HUES48 (cell line): ENCODE measurements at regions not wholly inside any gene's neighbourhood (a gene's known extent, or its start where the extent isn't known, plus 50 kb on each side); places are given as distances from the start of the nearest gene placed in this dataset.

ENCODE experiments used
- H3K27ac ChIP-seq: one replicate; pipeline ENCODE4 v1.7.0; 2013; ENCODE audit warnings: low read depth, low read length, inconsistent platforms
- H3K27me3 ChIP-seq: 2 replicates; pipeline ENCODE4 v1.6.1; 2013; ENCODE audit warnings: mild to moderate bottlenecking, low read length; ENCODE audit not compliant: control insufficient read depth, insufficient read depth
- H3K36me3 ChIP-seq: 2 replicates; pipeline ENCODE4 v1.6.1; 2013; ENCODE audit warnings: low read length; ENCODE audit not compliant: control insufficient read depth, insufficient read depth
- H3K4me1 ChIP-seq: 2 replicates; pipeline ENCODE4 v1.6.1; 2013; ENCODE audit warnings: mild to moderate bottlenecking, low read length; ENCODE audit not compliant: control insufficient read depth, insufficient read depth
- H3K4me3 ChIP-seq: 2 replicates; pipeline ENCODE4 v1.5.1; 2013; ENCODE audit warnings: mild to moderate bottlenecking, low read depth, low read length
- H3K9ac ChIP-seq: 2 replicates; pipeline ENCODE4 v1.6.1; 2013; ENCODE audit warnings: mild to moderate bottlenecking, low read depth, low read length, moderate library complexity
- H3K9me3 ChIP-seq: 2 replicates; pipeline ENCODE4 v1.6.1; 2013; ENCODE audit warnings: low read length; ENCODE audit not compliant: control insufficient read depth, insufficient read depth

DNA sequence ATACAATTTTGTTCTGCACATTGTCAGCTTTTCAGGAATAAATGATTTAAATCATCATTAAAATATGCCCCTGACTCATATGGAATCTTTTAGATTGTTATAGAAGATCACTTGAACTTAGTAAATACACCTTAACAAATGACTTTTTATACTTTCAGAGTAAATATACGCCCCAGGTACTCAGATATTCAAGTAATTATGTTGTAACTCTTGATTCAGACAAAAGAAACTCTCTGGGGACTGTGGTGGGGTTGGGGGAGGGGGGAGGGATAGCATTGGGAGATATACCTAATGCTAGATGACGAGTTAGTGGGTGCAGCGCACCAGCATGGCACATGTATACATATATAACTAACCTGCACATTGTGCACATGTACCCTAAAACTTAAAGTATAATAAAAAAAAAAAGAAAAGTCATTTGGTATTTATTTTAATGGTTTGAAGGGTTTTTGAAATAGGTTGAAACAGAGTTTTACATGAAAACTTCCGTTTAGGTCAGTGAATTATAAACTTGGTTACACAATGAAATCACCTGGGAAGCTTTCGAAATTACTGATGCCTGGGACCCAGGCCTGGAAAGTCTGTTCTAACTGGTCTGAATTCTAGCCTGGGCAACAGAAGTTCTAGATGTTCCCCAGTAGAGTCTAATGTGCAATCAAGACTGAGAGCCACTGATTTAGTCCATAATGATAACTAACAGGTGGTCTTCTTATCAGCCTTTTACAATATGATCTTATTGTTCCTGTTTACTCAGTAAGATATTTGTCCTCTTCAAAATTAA is 320.5 kb upstream of the NR5A2 start:
- H3K27me3 ChIP-seq: no peaks in the 10 kb centered on the region
- H3K9me3 ChIP-seq: peaks cover 9% of the 10 kb centered on the region
- H3K4me1 ChIP-seq: no peaks in the 10 kb centered on the region
- H3K27ac ChIP-seq: no peak overlapping the region
- no peaks in the 10 kb centered on the region for H3K36me3 ChIP-seq
- no peak overlapping the region for H3K4me3 ChIP-seq
- no peak overlapping the region for H3K9ac ChIP-seq

DNA sequence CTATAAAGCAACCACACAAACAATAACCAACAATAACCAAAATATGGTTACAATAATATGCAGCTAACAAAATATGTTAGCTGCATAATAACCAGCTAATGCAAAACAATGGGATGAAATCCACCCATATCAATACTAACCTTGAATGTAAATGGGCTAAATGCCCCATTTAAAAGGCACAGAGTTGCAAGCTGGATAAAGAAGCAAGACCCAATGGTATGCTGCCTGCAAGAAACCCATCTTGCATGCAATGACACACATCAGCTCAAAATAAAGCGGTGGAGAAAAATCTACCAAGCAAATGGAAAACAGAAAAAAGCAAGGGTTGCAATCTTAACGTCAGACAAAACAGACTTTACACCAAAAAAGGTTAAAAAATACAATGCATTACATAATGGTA is 316.5 kb upstream of the NR5A2 start:
- peaks cover 10% of the 10 kb centered on the region for H3K9me3 ChIP-seq

DNA sequence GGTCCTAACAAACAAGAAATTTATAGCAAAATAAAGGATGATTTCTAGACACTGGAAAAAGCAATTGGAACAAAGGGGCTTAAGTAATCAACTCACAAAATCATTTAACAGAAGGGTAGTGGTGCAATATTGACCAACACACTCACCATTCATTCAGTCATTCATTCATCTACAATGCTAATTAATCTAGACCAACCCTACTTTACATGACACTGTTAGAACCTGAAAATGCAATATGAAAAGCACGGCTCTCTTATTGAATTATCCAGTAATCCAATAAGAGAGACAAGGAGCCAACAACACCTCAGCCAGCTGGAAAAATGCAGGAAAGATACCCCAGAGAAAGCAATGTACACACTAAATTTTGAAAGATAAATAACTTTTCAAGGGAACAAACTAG is 310.8 kb upstream of the NR5A2 start:
- no peak overlapping the region for H3K27ac ChIP-seq
- H3K36me3 ChIP-seq: no peaks in the 10 kb centered on the region
- no peak overlapping the region for H3K9ac ChIP-seq
- H3K4me1 ChIP-seq: 0 out of 2 replicates have a peak, but pooled peaks cover 3% of the 10 kb centered on the region
- H3K4me3 ChIP-seq: no peak overlapping the region
- H3K27me3 ChIP-seq: no peaks in the 10 kb centered on the region
- peaks cover 4% of the 10 kb centered on the region; the same call in 1 of the 2 replicates for H3K9me3 ChIP-seq

More for the DNA sequence above, 316.5 kb upstream of the NR5A2 start:
- no peaks in the 10 kb centered on the region for H3K36me3 ChIP-seq
- no peaks in the 10 kb centered on the region for H3K4me1 ChIP-seq
- H3K27ac ChIP-seq: no peak overlapping the region
- H3K4me3 ChIP-seq: no peak overlapping the region
- no peaks in the 10 kb centered on the region for H3K27me3 ChIP-seq
- no peak overlapping the region for H3K9ac ChIP-seq

DNA sequence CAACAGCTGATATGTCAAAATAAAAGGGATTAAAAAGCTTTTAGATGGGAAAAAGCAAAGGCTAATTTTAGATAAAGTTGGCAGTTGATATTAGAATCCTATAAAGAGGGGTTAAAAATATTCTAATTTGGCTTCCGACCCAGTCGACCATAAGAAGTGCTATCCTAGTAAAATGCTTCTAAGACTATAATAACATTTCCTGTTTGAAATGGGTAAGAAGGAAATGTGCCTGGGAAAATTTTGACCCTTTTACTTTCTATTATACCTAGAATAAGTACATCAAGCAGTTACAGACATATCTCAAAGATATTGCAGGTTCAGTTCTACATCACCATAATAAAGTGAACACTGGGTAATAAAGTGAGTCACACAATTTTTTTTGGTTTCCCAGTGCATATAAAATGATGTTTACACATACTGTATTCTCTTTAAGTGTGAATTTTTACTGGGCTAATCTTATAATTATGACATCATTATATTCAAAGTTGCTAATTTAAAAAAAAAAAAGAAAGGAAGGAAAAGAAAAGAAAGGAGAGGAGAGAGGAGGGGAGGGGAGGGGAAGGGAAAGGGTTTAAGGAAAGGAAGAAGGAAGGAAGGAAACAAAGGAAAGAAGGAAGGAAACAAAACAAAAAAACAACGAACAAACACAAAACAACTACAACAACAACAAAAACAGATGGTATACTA is 308.2 kb upstream of the NR5A2 start:
- Histone ChIP-seq H3K36me3 (no peaks in the 10 kb centered on the region), H3K27me3 (no peaks in the 10 kb centered on the region), H3K27ac (no peak overlapping the region), H3K4me1 (peaks cover 9% of the 10 kb centered on the region; the same call in 1 of the 2 replicates), H3K9me3 (no peaks in the 10 kb centered on the region), H3K4me3 (no peak overlapping the region), H3K9ac (no peak overlapping the region)

DNA sequence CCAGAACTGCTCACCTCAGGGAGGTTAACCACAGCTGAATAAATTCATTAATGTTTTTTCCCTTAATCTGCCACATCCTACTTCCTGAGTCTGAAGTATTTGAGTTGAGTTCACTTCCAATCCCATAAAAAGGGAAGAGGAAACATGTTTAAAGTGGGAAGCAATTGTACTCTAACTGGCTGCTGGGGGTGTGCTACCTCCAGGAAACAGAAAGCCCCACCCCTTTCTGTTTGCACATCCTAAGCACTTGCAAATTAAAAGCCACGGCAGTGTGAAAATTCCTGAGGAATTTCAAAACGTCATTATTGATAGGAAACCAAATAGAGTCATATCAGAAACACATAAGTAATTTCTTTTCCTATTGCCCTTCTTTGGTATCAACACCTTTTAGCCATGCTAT is 307.0 kb upstream of the NR5A2 start:
- Histone ChIP-seq H3K9me3 (no peaks in the 10 kb centered on the region), H3K27me3 (no peaks in the 10 kb centered on the region), H3K36me3 (no peaks in the 10 kb centered on the region), H3K9ac (no peak overlapping the region), H3K4me3 (no peak overlapping the region), H3K27ac (no peak overlapping the region), H3K4me1 (peaks cover 9% of the 10 kb centered on the region; the same call in 1 of the 2 replicates)

DNA sequence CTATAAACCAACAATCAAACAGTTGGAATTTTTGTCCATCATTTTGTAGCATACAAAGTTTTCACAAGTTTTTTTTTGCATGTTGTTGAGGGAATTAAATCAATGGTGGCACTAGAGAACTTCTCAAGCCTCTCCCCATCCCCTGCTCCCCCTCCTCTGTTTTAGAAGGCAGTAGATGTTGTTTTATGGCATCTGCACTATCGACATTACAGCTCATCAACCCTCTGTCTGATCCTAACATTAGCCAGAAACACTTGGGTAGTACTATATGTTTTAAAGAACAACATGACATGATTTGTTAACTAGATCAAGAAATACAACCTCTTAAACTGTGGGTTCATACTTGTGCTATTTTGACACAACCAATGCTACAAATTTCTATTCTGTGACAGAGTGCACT is 306.5 kb upstream of the NR5A2 start:
- H3K27me3 ChIP-seq: no peaks in the 10 kb centered on the region
- H3K4me3 ChIP-seq: no peak overlapping the region
- H3K36me3 ChIP-seq: no peaks in the 10 kb centered on the region
- no peak overlapping the region for H3K27ac ChIP-seq
- H3K9me3 ChIP-seq: no peaks in the 10 kb centered on the region
- peaks cover 9% of the 10 kb centered on the region; the same call in 1 of the 2 replicates for H3K4me1 ChIP-seq
- H3K9ac ChIP-seq: no peak overlapping the region

DNA sequence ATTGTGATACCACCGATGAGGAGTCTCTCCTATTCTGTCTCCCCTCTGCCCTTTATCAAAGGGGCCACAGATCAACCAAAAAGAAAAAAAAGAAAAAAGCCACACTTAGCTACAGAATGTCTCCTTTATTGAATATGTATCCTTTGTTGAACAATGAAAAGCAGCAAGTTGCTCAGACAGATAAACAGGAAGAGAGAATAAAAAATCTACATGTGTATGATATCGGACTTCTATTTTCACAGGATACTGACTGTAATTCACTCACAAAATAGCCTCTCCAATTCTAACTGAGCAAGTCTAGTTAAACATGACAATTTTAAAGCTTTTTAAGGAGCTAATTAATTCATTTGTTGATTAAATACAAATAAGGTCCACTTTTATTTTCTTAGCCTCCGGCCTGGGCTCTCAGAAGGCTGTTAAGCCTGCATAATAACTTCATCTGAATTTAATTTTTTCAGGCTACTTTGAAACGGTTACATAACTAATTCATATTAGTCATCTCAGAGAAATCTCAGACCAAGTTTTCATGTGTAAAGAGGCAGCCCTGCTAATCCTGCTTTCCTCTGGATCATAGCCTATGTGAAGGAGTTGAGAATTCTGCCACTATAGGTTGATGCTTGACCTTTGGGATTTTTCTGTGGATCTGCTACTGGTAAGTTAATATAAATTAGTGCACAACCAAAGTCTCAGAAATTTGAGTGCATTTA is 304.1 kb upstream of the NR5A2 start:
- no peaks in the 10 kb centered on the region for H3K27me3 ChIP-seq

DNA sequence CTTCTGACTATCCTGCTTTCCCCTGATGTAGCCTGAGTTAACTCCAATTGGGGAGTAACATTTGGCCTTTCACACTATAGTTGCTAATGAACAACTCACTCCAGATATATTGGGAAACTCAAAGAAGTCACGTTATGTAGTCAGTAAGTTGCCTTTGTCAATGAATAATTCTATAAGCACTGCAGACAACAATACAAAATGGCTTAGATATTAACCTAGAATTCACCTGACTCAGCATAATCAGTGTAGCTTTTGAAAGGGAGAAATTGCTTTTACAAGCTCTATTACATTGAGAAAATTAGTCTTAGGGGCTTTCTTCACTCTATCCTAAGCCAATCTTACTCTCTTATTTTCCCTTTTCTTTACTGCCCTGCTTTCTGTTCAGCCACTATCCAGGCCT is 303.5 kb upstream of the NR5A2 start:
- H3K4me3 ChIP-seq: no peak overlapping the region
- H3K4me1 ChIP-seq: peaks cover 6% of the 10 kb centered on the region; the same call in 1 of the 2 replicates
- no peak overlapping the region for H3K27ac ChIP-seq
- H3K9ac ChIP-seq: no peak overlapping the region
- no peaks in the 10 kb centered on the region for H3K36me3 ChIP-seq
- H3K9me3 ChIP-seq: no peaks in the 10 kb centered on the region
- no peaks in the 10 kb centered on the region for H3K27me3 ChIP-seq

More for the DNA sequence above, 304.1 kb upstream of the NR5A2 start:
- H3K4me1 ChIP-seq: peaks cover 6% of the 10 kb centered on the region; the same call in 1 of the 2 replicates
- H3K4me3 ChIP-seq: no peak overlapping the region
- H3K36me3 ChIP-seq: no peaks in the 10 kb centered on the region
- H3K27ac ChIP-seq: no peak overlapping the region
- no peak overlapping the region for H3K9ac ChIP-seq
- no peaks in the 10 kb centered on the region for H3K9me3 ChIP-seq

DNA sequence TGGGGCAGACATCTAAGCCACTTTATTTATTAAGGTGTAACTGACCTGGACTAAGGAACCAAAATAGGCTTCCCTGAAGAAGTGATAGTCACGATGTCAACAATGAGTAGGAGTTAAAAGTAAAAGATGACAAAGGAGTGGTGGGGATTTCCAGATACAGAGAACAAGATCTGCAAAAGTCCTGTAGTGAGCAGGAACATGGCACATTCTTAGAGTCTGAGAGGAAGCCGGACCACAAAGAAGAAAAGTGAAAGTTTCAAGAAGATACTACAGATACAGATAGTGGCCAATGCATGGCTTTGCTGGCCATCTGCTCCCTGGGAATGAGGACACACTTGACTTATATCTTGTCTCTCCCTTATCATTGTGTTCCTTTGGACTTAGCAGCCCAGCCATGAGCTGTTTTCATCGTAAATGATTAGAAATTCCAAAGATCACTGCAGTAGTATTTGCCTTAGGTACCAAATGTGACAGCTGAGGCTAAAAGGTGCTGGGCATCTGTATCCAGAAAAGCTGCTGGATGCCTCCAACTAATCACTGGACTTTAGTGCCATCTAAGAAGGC is 302.4 kb upstream of the NR5A2 start:
- Histone ChIP-seq H3K4me1 (peaks cover 6% of the 10 kb centered on the region; the same call in 1 of the 2 replicates), H3K27ac (no peak overlapping the region), H3K36me3 (no peaks in the 10 kb centered on the region), H3K9ac (no peak overlapping the region), H3K9me3 (no peaks in the 10 kb centered on the region), H3K4me3 (no peak overlapping the region), H3K27me3 (no peaks in the 10 kb centered on the region)

DNA sequence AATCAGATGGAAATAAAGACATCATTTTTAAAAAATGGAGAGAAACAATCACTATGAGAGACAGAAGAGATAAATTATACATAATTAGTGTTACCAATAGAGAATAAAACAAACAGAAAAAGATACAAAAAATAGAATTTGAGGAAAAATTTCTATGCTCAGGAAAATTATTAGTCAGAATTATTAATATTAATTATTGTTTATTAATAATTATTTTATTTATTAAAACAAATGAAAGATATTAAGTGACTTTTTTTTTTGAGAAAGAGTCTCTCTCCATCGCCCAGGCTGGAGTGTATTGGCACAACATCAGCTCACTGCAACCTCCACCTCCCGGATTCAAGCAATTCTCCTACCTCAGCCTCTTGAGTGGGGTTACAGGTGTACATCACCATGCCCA is 299.8 kb upstream of the NR5A2 start:
- Histone ChIP-seq H3K4me3 (no peak overlapping the region), H3K4me1 (peaks cover 6% of the 10 kb centered on the region; the same call in 1 of the 2 replicates), H3K9me3 (no peaks in the 10 kb centered on the region), H3K27me3 (no peaks in the 10 kb centered on the region), H3K36me3 (no peaks in the 10 kb centered on the region), H3K9ac (no peak overlapping the region), H3K27ac (no peak overlapping the region)
